NCI-H510A (cell line): ENCODE measurements at regions not wholly inside any gene's neighbourhood (a gene's known extent, or its start where the extent isn't known, plus 50 kb on each side); places are given as distances from the start of the nearest gene placed in this dataset.
"Not testable (repeated sequence)": the region's sequence is repeated elsewhere in the genome, so short reads cannot be mapped to it uniquely, and the experiment has no call there.

ENCODE experiments used
- DNase-seq: peaks from one replicate; lab custom pipeline; 2025; lab: John Stamatoyannopoulos, UW

- DNase-seq: not testable (repeated sequence)
These were observed 281.6 kb upstream of the NOTCH2NLA start for GRCh38 chr1:146510248-146510983.

- not testable (repeated sequence) for DNase-seq
These were observed 275.3 kb upstream of the NOTCH2NLA start for GRCh38 chr1:146504121-146504520.

GRCh38 chr1:146487555-146487954, 258.7 kb upstream of the NOTCH2NLA start:
- not testable (repeated sequence) for DNase-seq

GRCh38 chr1:146487155-146487554, 258.3 kb upstream of the NOTCH2NLA start:
- DNase-seq: not testable (repeated sequence)

GRCh38 chr1:146486300-146487014, 257.6 kb upstream of the NOTCH2NLA start:
- not testable (repeated sequence) for DNase-seq

- not testable (repeated sequence) for DNase-seq
These were observed 255.4 kb upstream of the NOTCH2NLA start for GRCh38 chr1:146484195-146484594.

- not testable (repeated sequence) for DNase-seq
These were observed 250.4 kb upstream of the NOTCH2NLA start for GRCh38 chr1:146479188-146479587.

- not testable (repeated sequence) for DNase-seq
These were observed 249.4 kb upstream of the NOTCH2NLA start for GRCh38 chr1:146478125-146478720.

GRCh38 chr1:146475086-146475485, 246.3 kb upstream of the NOTCH2NLA start:
- not testable (repeated sequence) for DNase-seq

- not testable (repeated sequence) for DNase-seq
These were observed 245.4 kb upstream of the NOTCH2NLA start for GRCh38 chr1:146474216-146474615.

GRCh38 chr1:146472192-146472861, 243.5 kb upstream of the NOTCH2NLA start:
- DNase-seq: peak; percentile 51

- DNase-seq: not testable (repeated sequence)
These were observed 231.1 kb upstream of the NOTCH2NLA start for GRCh38 chr1:146459939-146460338.

- DNase-seq: not testable (repeated sequence)
These were observed 230.5 kb upstream of the NOTCH2NLA start for GRCh38 chr1:146459308-146459707.

GRCh38 chr1:146448877-146449246, 220.0 kb upstream of the NOTCH2NLA start:
- not testable (repeated sequence) for DNase-seq

- DNase-seq: not testable (repeated sequence)
These were observed 219.5 kb upstream of the NOTCH2NLA start for GRCh38 chr1:146448212-146448876.

GRCh38 chr1:146443871-146444222, 215.0 kb upstream of the NOTCH2NLA start:
- not testable (repeated sequence) for DNase-seq

- DNase-seq: not testable (repeated sequence)
These were observed 214.5 kb upstream of the NOTCH2NLA start for GRCh38 chr1:146443088-146443870.

- not testable (repeated sequence) for DNase-seq
These were observed 209.7 kb upstream of the NOTCH2NLA start for GRCh38 chr1:146438543-146438942.

GRCh38 chr1:146416642-146417041, 187.8 kb upstream of the NOTCH2NLA start:
- DNase-seq: not testable (repeated sequence)

- DNase-seq: not testable (repeated sequence)
These were observed 186.2 kb upstream of the NOTCH2NLA start for GRCh38 chr1:146415017-146415416.

GRCh38 chr1:146413911-146414310, 185.1 kb upstream of the NOTCH2NLA start:
- not testable (repeated sequence) for DNase-seq
